Vagina (tissue), 2 donors: ENCODE measurements at regions not wholly inside any gene's neighbourhood (a gene's known extent, or its start where the extent isn't known, plus 50 kb on each side); places are given as distances from the start of the nearest gene placed in this dataset.

Experiments used
- DNase-seq, 2 donors: peaks; one replicate each; pipeline ENCODE4 v3.0.0-alpha.2; 2017; ENCODE audit errors: extremely low spot score in 2 of 2
- H3K27ac ChIP-seq: fragments of 200-600 bp; sonication (generic); one replicate; pipeline ENCODE4 v1.5.1; 2019
- H3K27me3 ChIP-seq: fragments of 200-600 bp; sonication (generic); one replicate; pipeline ENCODE4 v1.5.1; 2019
- H3K36me3 ChIP-seq, 2 donors: fragments of 200-600 bp; sonication (generic); one replicate each; pipeline ENCODE4 v1.5.1; 2017 to 2019
- H3K4me1 ChIP-seq: fragments of 200-600 bp; sonication (generic); one replicate; pipeline ENCODE4 v1.5.1; 2019
- H3K4me3 ChIP-seq, 2 donors: fragments of 200-600 bp; sonication (generic); 1 replicate in 1 of 2; 2 replicates in 1 of 2; pipeline ENCODE4 v1.5.1; 2016 to 2019
- H3K9me3 ChIP-seq: fragments of 200-600 bp; sonication (generic); one replicate; pipeline ENCODE4 v1.5.1; 2019
- POLR2A ChIP-seq, 2 donors: fragments of 450-650 bp; IDR thresholded peaks; one replicate each; pipeline ENCODE4 v1.6.1; 2017; ENCODE audit warnings: antibody characterized with exemption in 2 of 2, mild to moderate bottlenecking in 2 of 2, moderate library complexity in 2 of 2
- POLR2AphosphoS5 ChIP-seq, 2 donors: sonication (generic); formaldehyde crosslinking; IDR thresholded peaks; one replicate each; pipeline ENCODE4 v1.9.0; 2017; ENCODE audit warnings: antibody characterized with exemption in 2 of 2, mild to moderate bottlenecking in 2 of 2, low read depth in 1 of 2; ENCODE audit not compliant: insufficient read depth in 1 of 2
- intact Hi-C: fragments of 100-400 bp; cut with DNase I; formaldehyde crosslinking; loops from one replicate; pipeline ENCODE4 v1.15.1; 2023
- TF ChIP-seq, protein P1 (sequence below), 3 experiments: fragments of 450-650 bp in 2 of 3; fragments of 200-600 bp in 1 of 3; sonication (generic) in 1 of 3; IDR thresholded peaks; one replicate each; pipeline ENCODE4 v1.5.1; 2017 to 2019; ENCODE audit warnings: antibody characterized with exemption in 3 of 3, mild to moderate bottlenecking in 2 of 3, moderate library complexity in 2 of 3

DNA sequence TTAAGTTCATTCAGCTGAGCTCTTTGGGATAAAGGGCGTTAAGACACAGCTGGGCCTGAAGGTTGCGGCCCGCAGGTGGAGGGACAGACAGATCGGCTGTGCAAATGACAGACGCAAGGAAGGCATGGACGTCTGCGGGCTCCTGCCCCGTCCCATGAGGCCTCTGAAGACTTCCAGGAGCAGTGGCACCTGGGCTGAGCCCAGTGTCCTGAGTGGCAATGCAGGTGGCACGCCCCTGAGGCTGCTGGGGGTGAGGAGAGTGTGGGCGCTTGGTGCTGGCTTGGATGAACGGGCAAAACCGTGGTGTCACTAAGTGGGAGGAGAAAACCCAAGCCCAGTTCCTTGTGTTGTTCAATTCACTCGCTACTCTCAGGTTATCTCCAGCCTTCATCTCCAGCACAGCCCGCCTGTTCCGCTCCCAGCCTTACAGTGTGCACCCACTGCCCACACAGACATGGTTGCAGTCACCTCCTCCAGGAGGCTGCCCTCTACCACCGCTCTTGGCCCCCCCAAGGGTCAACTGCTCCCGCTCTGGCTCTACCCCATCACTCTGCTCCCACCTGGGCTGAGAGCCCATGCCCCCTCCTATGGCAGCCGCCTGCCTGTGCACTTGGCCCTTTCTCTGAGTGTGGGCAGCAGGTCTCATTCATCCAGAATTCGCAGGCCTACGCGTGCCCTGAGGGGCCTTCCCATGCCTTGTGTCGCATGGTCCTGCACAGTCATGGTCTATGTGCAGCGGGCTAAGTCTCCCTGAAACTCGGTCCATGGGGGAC lies 50.3 kb downstream of the PTGR3 start:
- Histone ChIP-seq H3K27me3 (no peaks in the 10 kb centered on the region), H3K4me3 (no peak overlapping the region), H3K27ac (no peak overlapping the region), H3K36me3 (no peaks in the 10 kb centered on the region), H3K9me3 (no peaks in the 10 kb centered on the region), H3K4me1 (no peaks in the 10 kb centered on the region)
- no peak for DNase-seq
- TF ChIP-seq, protein P1, sequence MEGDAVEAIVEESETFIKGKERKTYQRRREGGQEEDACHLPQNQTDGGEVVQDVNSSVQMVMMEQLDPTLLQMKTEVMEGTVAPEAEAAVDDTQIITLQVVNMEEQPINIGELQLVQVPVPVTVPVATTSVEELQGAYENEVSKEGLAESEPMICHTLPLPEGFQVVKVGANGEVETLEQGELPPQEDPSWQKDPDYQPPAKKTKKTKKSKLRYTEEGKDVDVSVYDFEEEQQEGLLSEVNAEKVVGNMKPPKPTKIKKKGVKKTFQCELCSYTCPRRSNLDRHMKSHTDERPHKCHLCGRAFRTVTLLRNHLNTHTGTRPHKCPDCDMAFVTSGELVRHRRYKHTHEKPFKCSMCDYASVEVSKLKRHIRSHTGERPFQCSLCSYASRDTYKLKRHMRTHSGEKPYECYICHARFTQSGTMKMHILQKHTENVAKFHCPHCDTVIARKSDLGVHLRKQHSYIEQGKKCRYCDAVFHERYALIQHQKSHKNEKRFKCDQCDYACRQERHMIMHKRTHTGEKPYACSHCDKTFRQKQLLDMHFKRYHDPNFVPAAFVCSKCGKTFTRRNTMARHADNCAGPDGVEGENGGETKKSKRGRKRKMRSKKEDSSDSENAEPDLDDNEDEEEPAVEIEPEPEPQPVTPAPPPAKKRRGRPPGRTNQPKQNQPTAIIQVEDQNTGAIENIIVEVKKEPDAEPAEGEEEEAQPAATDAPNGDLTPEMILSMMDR (IDR thresholded peaks at IDR 0.05), result no peak
- TF ChIP-seq POLR2AphosphoS5 (IDR thresholded peaks at IDR 0.05; ENCODE audit: insufficient read depth in 1 of 2, low read depth in 1 of 2) (no peak), POLR2A (IDR thresholded peaks at IDR 0.05) (no peak)
- intact Hi-C loops, result no loop called here

DNA sequence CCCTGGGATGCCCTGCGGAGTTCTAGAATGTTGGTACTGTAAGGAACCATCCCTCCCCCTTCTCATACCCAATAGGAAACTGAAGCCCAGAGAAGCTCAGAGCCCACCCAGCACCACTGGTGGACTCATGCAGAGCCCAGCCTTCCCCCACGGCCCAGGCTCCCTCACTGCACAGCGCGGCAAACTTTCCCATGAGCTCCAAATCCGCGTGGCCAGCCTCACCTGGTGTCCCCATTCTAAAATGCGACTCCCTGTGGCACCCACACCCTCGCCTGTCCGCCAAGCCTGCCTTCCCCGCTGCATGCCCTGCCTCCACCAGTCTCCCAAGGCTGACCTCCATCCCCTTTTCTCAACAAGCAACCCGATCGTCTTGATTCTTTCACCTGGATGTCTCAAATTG lies 51.1 kb downstream of the PTGR3 start:
- Histone ChIP-seq H3K4me3 (no peak overlapping the region), H3K27ac (no peak overlapping the region), H3K36me3 (no peaks in the 10 kb centered on the region), H3K4me1 (no peaks in the 10 kb centered on the region), H3K27me3 (no peaks in the 10 kb centered on the region), H3K9me3 (no peaks in the 10 kb centered on the region)
- intact Hi-C loops, result no loop called here
- no peak for DNase-seq
- no peak for TF ChIP-seq POLR2A (IDR thresholded peaks at IDR 0.05)

DNA sequence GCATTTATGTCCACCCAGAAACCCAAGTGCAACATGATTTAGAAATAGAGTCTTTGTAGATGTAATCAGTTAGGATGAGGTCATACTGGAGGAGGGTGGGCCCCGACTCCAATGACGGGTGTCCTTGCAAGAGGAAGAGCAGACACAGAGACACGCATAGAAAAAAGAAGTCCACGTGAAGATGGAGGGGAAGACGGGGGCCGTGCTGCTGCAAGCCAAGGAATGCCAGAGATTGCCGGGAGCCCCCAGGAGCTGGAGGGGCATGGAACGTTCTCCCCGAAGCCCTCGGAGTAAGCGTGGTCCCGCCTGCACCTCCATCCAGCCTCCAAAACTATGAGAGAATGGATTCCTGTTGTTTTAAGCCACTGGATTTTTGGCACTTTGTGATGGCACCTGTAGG lies 51.6 kb downstream of the PTGR3 start:
- H3K4me1 ChIP-seq, result no peaks in the 10 kb centered on the region
- no peaks in the 10 kb centered on the region for H3K36me3 ChIP-seq
- no peaks in the 10 kb centered on the region for H3K27me3 ChIP-seq
- TF ChIP-seq POLR2AphosphoS5 (IDR thresholded peaks at IDR 0.05; ENCODE audit: insufficient read depth in 1 of 2, low read depth in 1 of 2) (no peak), POLR2A (IDR thresholded peaks at IDR 0.05) (no peak)
- TF ChIP-seq, protein P1 (IDR thresholded peaks at IDR 0.05), result no peak
- H3K4me3 ChIP-seq, result no peak overlapping the region
- no peak for DNase-seq
- no peaks in the 10 kb centered on the region for H3K9me3 ChIP-seq
- H3K27ac ChIP-seq, result no peak overlapping the region
- intact Hi-C loops, result no loop called here

DNA sequence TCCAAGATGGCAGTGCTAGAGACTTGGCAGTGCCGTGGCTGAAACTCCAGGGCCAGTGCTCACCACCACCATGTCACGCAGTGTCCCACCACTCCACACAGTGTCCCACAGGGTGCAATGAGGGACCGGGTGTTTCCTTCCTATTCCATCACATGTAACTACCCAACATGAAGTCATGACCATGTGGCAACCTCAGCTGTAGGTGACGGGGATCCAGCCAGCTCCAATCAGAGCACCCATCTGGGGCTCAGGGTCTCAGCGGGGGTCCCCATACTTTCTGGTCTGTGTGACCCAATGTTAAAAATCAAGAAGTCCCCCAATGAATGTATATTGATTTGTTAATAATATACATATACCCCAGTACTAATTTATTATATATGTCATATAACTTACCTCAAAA lies 52.1 kb downstream of the PTGR3 start:
- no peak for DNase-seq
- no peaks in the 10 kb centered on the region for H3K9me3 ChIP-seq
- intact Hi-C loops, result no loop called here

DNA sequence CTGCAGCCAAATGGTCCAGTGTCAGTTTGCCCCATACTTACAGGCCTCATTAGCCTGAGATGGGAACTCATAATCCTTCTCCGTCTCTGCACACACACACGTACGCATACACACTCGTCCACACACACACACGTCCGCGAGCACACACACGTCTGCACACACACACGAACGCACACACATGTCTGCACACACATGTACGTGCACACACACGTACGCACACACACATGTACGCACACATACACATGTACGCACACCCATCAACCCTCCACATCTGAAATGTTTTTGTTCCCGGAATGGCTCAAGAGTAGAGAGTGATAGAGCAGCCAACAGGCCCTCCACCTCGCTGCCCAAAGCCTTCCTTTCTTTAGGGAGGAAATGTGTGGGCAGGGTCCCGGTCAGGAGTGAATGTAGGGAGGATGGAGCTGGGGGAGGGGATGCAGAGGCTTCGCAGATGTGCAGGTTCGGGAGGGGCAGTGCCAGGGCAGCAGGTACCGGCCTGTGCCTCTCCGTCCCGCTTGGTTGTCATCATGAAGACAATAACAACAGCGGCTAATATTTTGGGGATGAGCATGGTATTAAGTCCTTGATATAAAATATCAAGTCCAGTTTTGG lies 52.7 kb downstream of the PTGR3 start:
- Histone ChIP-seq H3K9me3 (no peaks in the 10 kb centered on the region), H3K4me1 (no peaks in the 10 kb centered on the region), H3K4me3 (no peak overlapping the region), H3K27ac (no peak overlapping the region), H3K27me3 (no peaks in the 10 kb centered on the region), H3K36me3 (no peaks in the 10 kb centered on the region)
- DNase-seq, result no peak
- no peak for TF ChIP-seq POLR2AphosphoS5 (IDR thresholded peaks at IDR 0.05; ENCODE audit: insufficient read depth in 1 of 2, low read depth in 1 of 2)
- intact Hi-C loops, result no loop called here

More for the DNA sequence above, 52.1 kb downstream of the PTGR3 start:
- H3K27ac ChIP-seq, result no peak overlapping the region
- H3K27me3 ChIP-seq, result no peaks in the 10 kb centered on the region
- H3K36me3 ChIP-seq, result no peaks in the 10 kb centered on the region
- no peaks in the 10 kb centered on the region for H3K4me1 ChIP-seq
- TF ChIP-seq, protein P1 (IDR thresholded peaks at IDR 0.05), result no peak
- TF ChIP-seq POLR2A (IDR thresholded peaks at IDR 0.05) (no peak), POLR2AphosphoS5 (IDR thresholded peaks at IDR 0.05; ENCODE audit: insufficient read depth in 1 of 2, low read depth in 1 of 2) (no peak)
- no peak overlapping the region for H3K4me3 ChIP-seq

DNA sequence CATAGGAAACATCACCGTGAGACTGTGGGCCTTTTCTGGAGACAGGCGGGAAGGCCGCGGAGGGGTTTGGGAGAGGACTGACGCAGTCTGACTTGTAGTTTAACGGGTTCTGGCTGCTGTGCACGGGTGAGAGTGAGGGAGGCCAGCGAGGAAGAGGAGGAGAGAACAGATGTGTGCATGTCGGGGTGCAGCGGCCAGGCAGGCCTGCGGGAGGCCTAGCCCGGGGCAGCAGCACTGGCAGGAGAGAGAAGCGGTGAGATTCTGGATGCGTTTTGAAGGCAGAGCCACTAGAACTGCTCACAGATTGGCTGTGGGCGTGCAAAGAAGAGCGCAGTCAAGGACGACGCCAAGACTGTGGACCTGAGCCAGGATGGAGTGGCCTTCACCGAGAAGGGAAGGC lies 53.9 kb downstream of the PTGR3 start:
- Histone ChIP-seq H3K4me3 (no peak overlapping the region), H3K27ac (no peak overlapping the region), H3K36me3 (no peaks in the 10 kb centered on the region), H3K9me3 (no peaks in the 10 kb centered on the region), H3K27me3 (no peaks in the 10 kb centered on the region), H3K4me1 (no peaks in the 10 kb centered on the region)
- no peak for DNase-seq
- TF ChIP-seq, protein P1 (IDR thresholded peaks at IDR 0.05), result no peak
- TF ChIP-seq POLR2A (IDR thresholded peaks at IDR 0.05) (no peak), POLR2AphosphoS5 (IDR thresholded peaks at IDR 0.05; ENCODE audit: insufficient read depth in 1 of 2, low read depth in 1 of 2) (no peak)
- intact Hi-C loops, result no loop called here
